HCT116 (cell line): ENCODE measurements at regions not wholly inside any gene's neighbourhood (a gene's known extent, or its start where the extent isn't known, plus 50 kb on each side); places are given as distances from the start of the nearest gene placed in this dataset.

Source experiments
- ATAC-seq: fragments of 200-7000 bp; cut with Tn5 transposase; 2 replicates; pipeline ENCODE4 v1.9.1; 2020; ENCODE audit warnings: mild to moderate bottlenecking, moderate library complexity
- BruUV-seq: library from RNA; stranded (reverse); fragments of 400-500 nt; replicated peaks from 2 replicates; lab custom pipeline; 2021; lab: Mats Ljungman, UMichigan
- CTCF ChIA-PET: fragments of 300-600 bp; sonication (Branson Sonifier 250); formaldehyde crosslinking; loops from one replicate; lab custom pipeline; 2021; ENCODE audit warnings: antibody characterized with exemption; lab: Charles Lee
- POLR2A ChIA-PET: fragments of 300-600, 350-600 bp; sonication (Branson Sonifier 250); formaldehyde crosslinking; loops from one replicate; lab custom pipeline; 2021; ENCODE audit warnings: antibody characterized with exemption; lab: Charles Lee
- RAD21 ChIA-PET, 2 experiments: fragments of 300-600 bp; sonication (Branson Sonifier 250); formaldehyde crosslinking; loops; one replicate each; lab custom pipeline; 2023; ENCODE audit warnings: low total read pairs in 2 of 2; ENCODE audit not compliant: uncharacterized antibody in 2 of 2, unreplicated experiment in 2 of 2, low non-redundant PET in 1 of 2; lab: Charles Lee
- DNase-seq: peaks from one replicate; pipeline ENCODE4 v3.0.0-alpha.2; 2010; ENCODE audit warnings: low read depth, low spot score
- H2AFZ ChIP-seq: fragments of 200-600 bp; shearing (Covaris generic), sonication (generic); 2 replicates; pipeline ENCODE4 v1.6.1; 2017; ENCODE audit warnings: low read depth, mixed run types, mixed read lengths, antibody characterized with exemption, low read length; ENCODE audit not compliant: poor library complexity, severe bottlenecking
- H3K27ac ChIP-seq: 2 replicates; pipeline ENCODE4 v1.5.1; 2012; ENCODE audit warnings: low read depth, low read length
- H3K27me3 ChIP-seq: fragments of 200-600 bp; sonication (generic); 2 replicates; pipeline ENCODE4 v1.6.1; 2016; ENCODE audit warnings: mixed run types, low read length, mixed read lengths; ENCODE audit not compliant: insufficient read depth
- H3K36me3 ChIP-seq, 2 experiments: fragments of 200-500 bp in 1 of 2; fragments of 200-600 bp in 1 of 2; sonication (Bioruptor generic) in 1 of 2; sonication (generic) in 1 of 2; 2 replicates each; pipeline versions ENCODE4 v1.5.1 to v1.6.1; 2014 to 2016; ENCODE audit warnings: low read length in 2 of 2, inconsistent platforms in 1 of 2, mixed read lengths in 1 of 2, mixed run types in 1 of 2; ENCODE audit not compliant: insufficient read depth in 2 of 2, control insufficient read depth in 1 of 2
- H3K4me1 ChIP-seq, 2 experiments: fragments of 200-600 bp in 1 of 2; sonication (generic) in 1 of 2; 2 replicates each; pipeline versions ENCODE4 v1.5.1 to v1.6.1; 2012 to 2017; ENCODE audit warnings: low read length in 2 of 2, inconsistent platforms in 1 of 2, mild to moderate bottlenecking in 1 of 2, mixed read lengths in 1 of 2, mixed run types in 1 of 2, moderate library complexity in 1 of 2; ENCODE audit not compliant: insufficient read depth in 2 of 2, control insufficient read depth in 1 of 2
- H3K4me2 ChIP-seq: fragments of 200-600 bp; sonication (generic); 2 replicates; pipeline ENCODE4 v1.6.1; 2017; ENCODE audit warnings: mixed run types, low read length, mixed read lengths
- H3K4me3 ChIP-seq, 2 experiments: fragments of 200-600 bp in 1 of 2; sonication (generic) in 1 of 2; replicated peaks in 1 of 2; 2 replicates each; pipeline ENCODE4 v1.5.1; 2011 to 2016; ENCODE audit warnings: low read length in 2 of 2, control low read depth in 1 of 2, low read depth in 1 of 2, mild to moderate bottlenecking in 1 of 2, mixed read lengths in 1 of 2, mixed run types in 1 of 2
- H3K79me2 ChIP-seq: fragments of 200-600 bp; sonication (generic); 2 replicates; pipeline ENCODE4 v1.6.1; 2017; ENCODE audit warnings: mild to moderate bottlenecking, mixed run types, low read length, moderate library complexity, mixed read lengths; ENCODE audit not compliant: insufficient read depth
- H3K9ac ChIP-seq: fragments of 200-600 bp; sonication (generic); 2 replicates; pipeline ENCODE4 v1.6.1; 2016; ENCODE audit warnings: low read length, mixed read lengths
- H3K9me2 ChIP-seq: fragments of 200-600 bp; sonication (generic), shearing (Covaris generic); 2 replicates; pipeline ENCODE4 v1.6.1; 2017; ENCODE audit warnings: mixed run types, mild to moderate bottlenecking, moderate library complexity; ENCODE audit not compliant: insufficient read depth
- H3K9me3 ChIP-seq, 2 experiments: fragments of 200-500 bp in 1 of 2; fragments of 200-600 bp in 1 of 2; sonication (Bioruptor generic) in 1 of 2; sonication (generic) in 1 of 2; 2 replicates each; pipeline ENCODE4 v1.6.1; 2014 to 2017; ENCODE audit warnings: low read length in 2 of 2, mixed read lengths in 2 of 2, inconsistent platforms in 1 of 2, low read depth in 1 of 2, mild to moderate bottlenecking in 1 of 2, mixed run types in 1 of 2, moderate library complexity in 1 of 2; ENCODE audit not compliant: control insufficient read depth in 1 of 2, insufficient read depth in 1 of 2
- H4K20me1 ChIP-seq: fragments of 200-600 bp; sonication (generic), shearing (Covaris generic); 2 replicates; pipeline ENCODE4 v1.6.1; 2017; ENCODE audit warnings: mixed run types, mild to moderate bottlenecking, moderate library complexity; ENCODE audit not compliant: insufficient read depth
- ATF3 ChIP-seq: IDR thresholded peaks from 2 replicates; pipeline ENCODE4 v1.6.1; 2012
- CEBPB ChIP-seq: IDR thresholded peaks from 2 replicates; pipeline ENCODE4 v1.6.1; 2012; ENCODE audit warnings: low read depth
- CTCF ChIP-seq, 3 experiments: fragments of 200-600 bp in 1 of 3; sonication (generic) in 1 of 3; IDR thresholded peaks in 2 of 3; conservative IDR thresholded peaks in 1 of 3; 2 replicates each; pipeline ENCODE4 v1.5.1; 2012 to 2017; ENCODE audit warnings: low read depth in 2 of 3, low read length in 2 of 3, antibody characterized with exemption in 1 of 3, borderline replicate concordance in 1 of 3, control low read depth in 1 of 3, mild to moderate bottlenecking in 1 of 3, mixed read lengths in 1 of 3, mixed run types in 1 of 3, moderate library complexity in 1 of 3; ENCODE audit not compliant: insufficient read depth in 1 of 3
- ELF1 ChIP-seq: IDR thresholded peaks from 2 replicates; pipeline ENCODE4 v1.6.1; 2012; ENCODE audit warnings: low read depth, borderline replicate concordance
- EZH2phosphoT487 ChIP-seq: fragments of 200-600 bp; IDR thresholded peaks from 2 replicates; pipeline ENCODE4 v1.6.1; 2018; ENCODE audit warnings: antibody characterized with exemption, borderline replicate concordance
- FOSL1 ChIP-seq: IDR thresholded peaks from 2 replicates; pipeline ENCODE4 v1.6.1; 2012; ENCODE audit warnings: low read depth
- POLR2A ChIP-seq: IDR thresholded peaks from 2 replicates; pipeline ENCODE4 v1.7.0; 2011; ENCODE audit warnings: borderline replicate concordance; ENCODE audit not compliant: insufficient read depth, insufficient read length; ENCODE audit errors: extremely low read depth
- POLR2AphosphoS5 ChIP-seq: IDR thresholded peaks from 2 replicates; pipeline ENCODE4 v1.6.1; 2011; ENCODE audit warnings: mild to moderate bottlenecking, low read depth, low read length, moderate library complexity
- RAD21 ChIP-seq: IDR thresholded peaks from 2 replicates; pipeline ENCODE4 v1.6.1; 2012; ENCODE audit warnings: low read depth, mild to moderate bottlenecking
- SIN3A ChIP-seq: IDR thresholded peaks from 2 replicates; pipeline ENCODE4 v1.6.1; 2012; ENCODE audit warnings: low read depth
- SP1 ChIP-seq: IDR thresholded peaks from 2 replicates; pipeline ENCODE4 v1.6.1; 2012; ENCODE audit warnings: low read depth
- SRF ChIP-seq: IDR thresholded peaks from 2 replicates; pipeline ENCODE4 v1.6.1; 2012; ENCODE audit warnings: low read depth
- TCF7L2 ChIP-seq: IDR thresholded peaks from 2 replicates; pipeline ENCODE4 v1.7.0; 2011; ENCODE audit warnings: borderline replicate concordance, inconsistent platforms; ENCODE audit not compliant: insufficient read depth, insufficient read length; ENCODE audit errors: extremely low read depth
- ZFX ChIP-seq: fragments of 450-650 bp; IDR thresholded peaks from 2 replicates; pipeline ENCODE4 v1.6.1; 2017
- ZNF274 ChIP-seq: fragments of 200-500 bp; sonication (Bioruptor generic); IDR thresholded peaks from 2 replicates; pipeline ENCODE4 v1.6.1; 2014; ENCODE audit warnings: mild to moderate bottlenecking, low read depth, low read length, inconsistent platforms
- intact Hi-C: fragments of 100-400 bp; cut with micrococcal nuclease; formaldehyde crosslinking; loops from 2 replicates; pipeline ENCODE4 v1.10.0; 2022
- TF ChIP-seq, protein P1 (sequence below): IDR thresholded peaks from 2 replicates; pipeline ENCODE4 v1.6.1; 2011; ENCODE audit warnings: mild to moderate bottlenecking, low read length, moderate library complexity; ENCODE audit not compliant: insufficient replicate concordance; ENCODE audit errors: extremely low read depth
- TF ChIP-seq, protein P2 (sequence below): IDR thresholded peaks from 2 replicates; pipeline ENCODE4 v1.6.1; 2012
- TF ChIP-seq, protein P3 (sequence below): IDR thresholded peaks from 2 replicates; pipeline ENCODE4 v1.6.1; 2012; ENCODE audit warnings: low read depth

DNA sequence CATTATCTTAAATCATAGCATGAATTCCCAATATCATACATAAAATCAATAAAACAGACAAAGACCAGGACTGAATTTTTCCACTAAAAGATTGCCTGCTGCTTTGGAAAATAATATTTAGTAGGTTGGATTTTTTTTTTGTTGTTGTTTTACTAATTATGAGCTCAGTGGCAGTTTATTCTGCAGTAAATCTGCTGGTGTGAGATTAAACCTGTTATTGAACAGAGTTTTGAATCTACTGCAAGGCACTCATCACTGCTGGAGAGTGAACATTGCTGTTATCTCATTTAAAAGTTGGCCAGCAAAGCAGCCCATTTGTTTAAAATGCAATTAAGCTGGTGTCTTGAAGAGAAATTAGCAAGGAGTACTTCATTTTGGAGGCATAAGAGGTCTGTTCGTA, 986.1 kb downstream of the ADGRL2 start (continued):
- TF ChIP-seq, protein P1, sequence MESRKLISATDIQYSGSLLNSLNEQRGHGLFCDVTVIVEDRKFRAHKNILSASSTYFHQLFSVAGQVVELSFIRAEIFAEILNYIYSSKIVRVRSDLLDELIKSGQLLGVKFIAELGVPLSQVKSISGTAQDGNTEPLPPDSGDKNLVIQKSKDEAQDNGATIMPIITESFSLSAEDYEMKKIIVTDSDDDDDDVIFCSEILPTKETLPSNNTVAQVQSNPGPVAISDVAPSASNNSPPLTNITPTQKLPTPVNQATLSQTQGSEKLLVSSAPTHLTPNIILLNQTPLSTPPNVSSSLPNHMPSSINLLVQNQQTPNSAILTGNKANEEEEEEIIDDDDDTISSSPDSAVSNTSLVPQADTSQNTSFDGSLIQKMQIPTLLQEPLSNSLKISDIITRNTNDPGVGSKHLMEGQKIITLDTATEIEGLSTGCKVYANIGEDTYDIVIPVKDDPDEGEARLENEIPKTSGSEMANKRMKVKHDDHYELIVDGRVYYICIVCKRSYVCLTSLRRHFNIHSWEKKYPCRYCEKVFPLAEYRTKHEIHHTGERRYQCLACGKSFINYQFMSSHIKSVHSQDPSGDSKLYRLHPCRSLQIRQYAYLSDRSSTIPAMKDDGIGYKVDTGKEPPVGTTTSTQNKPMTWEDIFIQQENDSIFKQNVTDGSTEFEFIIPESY, result no peak
- TF ChIP-seq ELF1 (no peak), ZNF274 (no peak), ATF3 (no peak), ZFX (no peak), POLR2AphosphoS5 (no peak)
- TF ChIP-seq, protein P2, sequence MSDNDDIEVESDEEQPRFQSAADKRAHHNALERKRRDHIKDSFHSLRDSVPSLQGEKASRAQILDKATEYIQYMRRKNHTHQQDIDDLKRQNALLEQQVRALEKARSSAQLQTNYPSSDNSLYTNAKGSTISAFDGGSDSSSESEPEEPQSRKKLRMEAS, result no peak

DNA sequence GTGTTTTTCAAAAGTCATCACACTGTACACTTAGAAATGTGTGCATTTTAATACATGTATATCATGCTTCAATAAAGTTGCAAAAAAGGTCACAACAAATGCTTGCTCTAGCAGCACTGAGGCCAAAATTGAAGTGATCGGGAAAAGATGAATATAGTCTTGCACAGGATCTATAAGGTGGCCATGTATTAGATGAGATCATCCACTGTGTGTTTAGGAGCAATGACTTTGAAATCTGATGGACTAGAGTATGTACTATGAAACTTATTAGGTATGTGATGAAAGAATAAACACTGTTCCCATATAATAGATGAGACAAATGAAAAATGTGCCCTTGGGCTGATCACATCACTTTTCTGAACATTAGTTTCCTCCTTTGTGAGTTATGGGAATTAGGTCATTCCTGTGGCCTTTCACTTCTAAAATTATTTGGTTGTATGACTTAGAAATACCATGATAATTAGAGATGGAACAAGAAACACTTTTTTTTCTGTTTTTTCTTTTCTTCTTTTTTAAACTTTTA, 984.6 kb downstream of the ADGRL2 start:
- H3K4me1 ChIP-seq, result no peaks in the 10 kb centered on the region
- intact Hi-C loops, result no loop called here
- no peaks in the 10 kb centered on the region for H3K79me2 ChIP-seq
- H3K9ac ChIP-seq, result no peak overlapping the region
- no peaks in the 10 kb centered on the region for H3K36me3 ChIP-seq
- H3K9me2 ChIP-seq, result no peaks in the 10 kb centered on the region
- no peak for ATAC-seq
- POLR2A ChIA-PET, result no interaction called here
- CTCF ChIA-PET, result no interaction called here
- no peaks in the 10 kb centered on the region for H3K27me3 ChIP-seq
- no peak overlapping the region for H3K27ac ChIP-seq
- RAD21 ChIA-PET, result no interaction called here
- no peak overlapping the region for H2AFZ ChIP-seq
- H4K20me1 ChIP-seq, result no peaks in the 10 kb centered on the region
- H3K4me2 ChIP-seq, result no peak overlapping the region
- H3K4me3 ChIP-seq, result no peak overlapping the region
- no peaks in the 10 kb centered on the region; a peak in 1 of 4 replicates for H3K9me3 ChIP-seq
- no peak for DNase-seq
- no TSS peak for BruUV-seq
- no peak for TF ChIP-seq ELF1
- no peak for TF ChIP-seq RAD21
- no peak for TF ChIP-seq SIN3A
- no peak for TF ChIP-seq TCF7L2
- TF ChIP-seq, protein P2, result no peak
- no peak for TF ChIP-seq CEBPB
- TF ChIP-seq CTCF (IDR thresholded peaks at IDR 0.05 in 2 of 3, conservative IDR thresholded peaks at IDR 0.05 in 1 of 3; ENCODE audit: borderline replicate concordance in 1 of 3, insufficient read depth in 1 of 3, low read depth in 2 of 3, low read length in 2 of 3), result no peak
- no peak for TF ChIP-seq FOSL1
- TF ChIP-seq ZFX, result no peak
- TF ChIP-seq, protein P3, sequence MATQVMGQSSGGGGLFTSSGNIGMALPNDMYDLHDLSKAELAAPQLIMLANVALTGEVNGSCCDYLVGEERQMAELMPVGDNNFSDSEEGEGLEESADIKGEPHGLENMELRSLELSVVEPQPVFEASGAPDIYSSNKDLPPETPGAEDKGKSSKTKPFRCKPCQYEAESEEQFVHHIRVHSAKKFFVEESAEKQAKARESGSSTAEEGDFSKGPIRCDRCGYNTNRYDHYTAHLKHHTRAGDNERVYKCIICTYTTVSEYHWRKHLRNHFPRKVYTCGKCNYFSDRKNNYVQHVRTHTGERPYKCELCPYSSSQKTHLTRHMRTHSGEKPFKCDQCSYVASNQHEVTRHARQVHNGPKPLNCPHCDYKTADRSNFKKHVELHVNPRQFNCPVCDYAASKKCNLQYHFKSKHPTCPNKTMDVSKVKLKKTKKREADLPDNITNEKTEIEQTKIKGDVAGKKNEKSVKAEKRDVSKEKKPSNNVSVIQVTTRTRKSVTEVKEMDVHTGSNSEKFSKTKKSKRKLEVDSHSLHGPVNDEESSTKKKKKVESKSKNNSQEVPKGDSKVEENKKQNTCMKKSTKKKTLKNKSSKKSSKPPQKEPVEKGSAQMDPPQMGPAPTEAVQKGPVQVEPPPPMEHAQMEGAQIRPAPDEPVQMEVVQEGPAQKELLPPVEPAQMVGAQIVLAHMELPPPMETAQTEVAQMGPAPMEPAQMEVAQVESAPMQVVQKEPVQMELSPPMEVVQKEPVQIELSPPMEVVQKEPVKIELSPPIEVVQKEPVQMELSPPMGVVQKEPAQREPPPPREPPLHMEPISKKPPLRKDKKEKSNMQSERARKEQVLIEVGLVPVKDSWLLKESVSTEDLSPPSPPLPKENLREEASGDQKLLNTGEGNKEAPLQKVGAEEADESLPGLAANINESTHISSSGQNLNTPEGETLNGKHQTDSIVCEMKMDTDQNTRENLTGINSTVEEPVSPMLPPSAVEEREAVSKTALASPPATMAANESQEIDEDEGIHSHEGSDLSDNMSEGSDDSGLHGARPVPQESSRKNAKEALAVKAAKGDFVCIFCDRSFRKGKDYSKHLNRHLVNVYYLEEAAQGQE, result no peak
- TF ChIP-seq POLR2A, result no peak
- TF ChIP-seq ZNF274, result no peak
- TF ChIP-seq EZH2phosphoT487, result no peak
- no peak for TF ChIP-seq SP1
- no peak for TF ChIP-seq SRF
- no peak for TF ChIP-seq POLR2AphosphoS5
